Cardiac fibroblast (primary cell): ENCODE measurements at regions not wholly inside any gene's neighbourhood (a gene's known extent, or its start where the extent isn't known, plus 50 kb on each side); places are given as distances from the start of the nearest gene placed in this dataset.

Experiments used
- DNase-seq, 2 donors: peaks; one replicate each; pipeline versions ENCODE4 v3.0.0 to v3.0.0-alpha.2; 2010; ENCODE audit warnings: low read depth in 2 of 2
- H3K4me3 ChIP-seq, 2 donors: replicated peaks in 1 of 2; 1 replicate in 1 of 2; 2 replicates in 1 of 2; pipeline ENCODE4 v1.5.1; 2011; ENCODE audit warnings: low read depth in 2 of 2, low read length in 2 of 2, mild to moderate bottlenecking in 2 of 2, moderate library complexity in 1 of 2
- CTCF ChIP-seq: IDR thresholded peaks from one replicate; pipeline ENCODE4 v1.5.1; 2011; ENCODE audit warnings: low read depth, mild to moderate bottlenecking, low read length, inconsistent platforms

GRCh38 chr15:62316413-62317060, 151.5 kb upstream of the C2CD4B start:
- H3K4me3 ChIP-seq: no peak overlapping the region
- no peak for DNase-seq
- no peak for TF ChIP-seq CTCF

- no peak for TF ChIP-seq CTCF
- no peak for DNase-seq
These were observed 155.2 kb upstream of the C2CD4B start for GRCh38 chr15:62320259-62320658.

GRCh38 chr15:62323353-62323890, 158.3 kb upstream of the C2CD4B start:
- TF ChIP-seq CTCF: no peak
- no peak for DNase-seq
- no peak overlapping the region for H3K4me3 ChIP-seq

More at GRCh38 chr15:62320259-62320658, 155.2 kb upstream of the C2CD4B start:
- no peak overlapping the region for H3K4me3 ChIP-seq

- H3K4me3 ChIP-seq: no peak overlapping the region
- no peak for DNase-seq
These were observed 159.3 kb upstream of the C2CD4B start for GRCh38 chr15:62324382-62324781.

GRCh38 chr15:62325597-62325996, 160.5 kb upstream of the C2CD4B start:
- DNase-seq: no peak
- TF ChIP-seq CTCF: no peak
- no peak overlapping the region for H3K4me3 ChIP-seq

More at GRCh38 chr15:62324382-62324781, 159.3 kb upstream of the C2CD4B start:
- no peak for TF ChIP-seq CTCF

GRCh38 chr15:62326460-62327011, 161.5 kb upstream of the C2CD4B start:
- TF ChIP-seq CTCF: no peak
- H3K4me3 ChIP-seq: no peak overlapping the region
- no peak for DNase-seq
